ENCODE measurements at regions not wholly inside any gene's neighbourhood (a gene's known extent, or its start where the extent isn't known, plus 50 kb on each side); places are given as distances from the start of the nearest gene placed in this dataset.

DNA sequence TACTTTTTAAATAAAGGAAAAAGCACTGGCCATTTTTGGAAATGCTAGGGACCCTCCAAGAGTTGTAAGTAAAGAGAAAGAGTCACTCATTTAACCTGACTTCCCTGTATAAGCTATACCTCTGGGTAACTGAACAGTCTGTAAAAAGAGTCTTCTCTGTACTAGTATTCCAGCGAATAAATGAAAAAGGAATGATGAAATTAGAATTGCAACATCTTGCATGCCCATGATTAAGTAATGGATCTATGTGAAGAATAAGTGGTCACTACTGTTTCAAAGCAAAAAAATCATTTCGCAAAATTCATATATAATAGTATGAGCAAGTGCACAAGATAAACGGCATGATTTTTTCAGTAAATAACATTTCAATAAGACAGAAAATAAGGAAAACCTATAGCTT lies 116.8 kb downstream of the ZFAND4 start:
- TF ChIP-seq, protein P1, sequence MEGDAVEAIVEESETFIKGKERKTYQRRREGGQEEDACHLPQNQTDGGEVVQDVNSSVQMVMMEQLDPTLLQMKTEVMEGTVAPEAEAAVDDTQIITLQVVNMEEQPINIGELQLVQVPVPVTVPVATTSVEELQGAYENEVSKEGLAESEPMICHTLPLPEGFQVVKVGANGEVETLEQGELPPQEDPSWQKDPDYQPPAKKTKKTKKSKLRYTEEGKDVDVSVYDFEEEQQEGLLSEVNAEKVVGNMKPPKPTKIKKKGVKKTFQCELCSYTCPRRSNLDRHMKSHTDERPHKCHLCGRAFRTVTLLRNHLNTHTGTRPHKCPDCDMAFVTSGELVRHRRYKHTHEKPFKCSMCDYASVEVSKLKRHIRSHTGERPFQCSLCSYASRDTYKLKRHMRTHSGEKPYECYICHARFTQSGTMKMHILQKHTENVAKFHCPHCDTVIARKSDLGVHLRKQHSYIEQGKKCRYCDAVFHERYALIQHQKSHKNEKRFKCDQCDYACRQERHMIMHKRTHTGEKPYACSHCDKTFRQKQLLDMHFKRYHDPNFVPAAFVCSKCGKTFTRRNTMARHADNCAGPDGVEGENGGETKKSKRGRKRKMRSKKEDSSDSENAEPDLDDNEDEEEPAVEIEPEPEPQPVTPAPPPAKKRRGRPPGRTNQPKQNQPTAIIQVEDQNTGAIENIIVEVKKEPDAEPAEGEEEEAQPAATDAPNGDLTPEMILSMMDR (IDR thresholded peaks at IDR 0.05) = no peak
- TF ChIP-seq EZH2 (IDR thresholded peaks at IDR 0.05; ENCODE audit: borderline replicate concordance, insufficient read depth, low read depth, low read length, poor library complexity, severe bottlenecking) = no peak
